ENCODE measurements at regions not wholly inside any gene's neighbourhood (a gene's known extent, or its start where the extent isn't known, plus 50 kb on each side); places are given as distances from the start of the nearest gene placed in this dataset.
A peak's percentile ranks its signal among the peaks of the same experiment; 100 is the strongest.

GRCh38 chr12:98456041-98456440, 59.3 kb upstream of the TMPO start:
- no peak overlapping the region for H3K9ac ChIP-seq (ENCODE audit: low read length)
- POLR2A ChIA-PET, result no interaction called here
- H3K27ac ChIP-seq (ENCODE audit: low read length in 2 of 2), result no peak overlapping the region
- ATAC-seq (ENCODE audit: low read depth), result no peak
- no peaks in the 10 kb centered on the region for H4K20me1 ChIP-seq (ENCODE audit: control insufficient read depth, insufficient read depth, low read length, poor library complexity, severe bottlenecking)
- H3K27me3 Mint-ChIP-seq, result peaks cover 33% of the 10 kb centered on the region
- peaks cover 8% of the 10 kb centered on the region for H3K4me1 Mint-ChIP-seq
- no peak for TF ChIP-seq EZH2 (IDR thresholded peaks at IDR 0.05; ENCODE audit: borderline replicate concordance, insufficient read depth, low read depth, low read length, poor library complexity, severe bottlenecking)
- no peak for TF ChIP-seq CTCF (IDR thresholded peaks at IDR 0.05)
- no peaks in the 10 kb centered on the region for H3K36me3 ChIP-seq (replicated peaks in 1 of 2; ENCODE audit: control extremely low read depth in 1 of 2, control insufficient read depth in 1 of 2, extremely low read depth in 1 of 2, insufficient read depth in 2 of 2, low read length in 1 of 2)
- no peak for DNase-seq
- no peak overlapping the region for H2AFZ ChIP-seq (ENCODE audit: insufficient read depth, low read depth, low read length, poor library complexity, severe bottlenecking)
- H3K9me3 ChIP-seq (ENCODE audit: control extremely low read depth in 1 of 3, control insufficient read depth in 2 of 3, insufficient read depth in 1 of 3, low read length in 2 of 3), result peaks cover 0 to 2% (median 1%) of the 10 kb centered on the region in 3 donors
- H3K27ac Mint-ChIP-seq, result no peak overlapping the region
- no peak overlapping the region for H3K4me2 ChIP-seq (replicated peaks; ENCODE audit: low read depth, low read length, poor library complexity, severe bottlenecking)
- no peaks in the 10 kb centered on the region for H3K79me2 ChIP-seq (ENCODE audit: control insufficient read depth, insufficient read depth, low read length)
- no peak overlapping the region for H3K4me3 ChIP-seq (ENCODE audit: control extremely low read depth in 1 of 5, extremely low read depth in 1 of 5, insufficient read depth in 1 of 5, low read depth in 2 of 5, low read length in 4 of 5)
- peaks cover 5 to 7% of the 10 kb centered on the region in 2 donors for H3K4me1 ChIP-seq (ENCODE audit: control insufficient read depth in 2 of 2, insufficient read depth in 2 of 2, low read length in 2 of 2)
- peaks cover 0 to 27% (median 12%) of the 10 kb centered on the region in 4 experiments for H3K27me3 ChIP-seq (replicated peaks in 1 of 4; ENCODE audit: control extremely low read depth in 1 of 4, control insufficient read depth in 3 of 4, insufficient read depth in 4 of 4, low read length in 3 of 4)
- H3K9me3 Mint-ChIP-seq (ENCODE audit: insufficient read depth), result no peaks in the 10 kb centered on the region
- H3K4me3 Mint-ChIP-seq, result peak overlapping the region; percentile 67
- CTCF ChIA-PET, result no interaction called here
- intact Hi-C loops (cut with micrococcal nuclease), result no loop called here
- whole genome bisulfite sequencing (ENCODE audit: insufficient coverage), result 100% methylated on average over 1 of the region's 3 CpGs

- no peak for ATAC-seq (ENCODE audit: low read depth)
Observed at GRCh38 chr12:98456576-98457573, 58.5 kb upstream of the TMPO start.

More at GRCh38 chr12:98456576-98457573, 58.5 kb upstream of the TMPO start:
- H3K9ac ChIP-seq (ENCODE audit: low read length), result peak overlapping the region; percentile 26
- H3K36me3 ChIP-seq (replicated peaks in 1 of 2; ENCODE audit: control extremely low read depth in 1 of 2, control insufficient read depth in 1 of 2, extremely low read depth in 1 of 2, insufficient read depth in 2 of 2, low read length in 1 of 2), result no peaks in the 10 kb centered on the region
- peak overlapping the region in 1 of 5 experiments; percentile 22 for H3K4me3 ChIP-seq (ENCODE audit: control extremely low read depth in 1 of 5, extremely low read depth in 1 of 5, insufficient read depth in 1 of 5, low read depth in 2 of 5, low read length in 4 of 5)
- peaks cover 0 to 27% (median 12%) of the 10 kb centered on the region in 4 experiments for H3K27me3 ChIP-seq (replicated peaks in 1 of 4; ENCODE audit: control extremely low read depth in 1 of 4, control insufficient read depth in 3 of 4, insufficient read depth in 4 of 4, low read length in 3 of 4)
- peaks cover 0 to 2% (median 1%) of the 10 kb centered on the region in 3 donors for H3K9me3 ChIP-seq (ENCODE audit: control extremely low read depth in 1 of 3, control insufficient read depth in 2 of 3, insufficient read depth in 1 of 3, low read length in 2 of 3)
- H3K4me2 ChIP-seq (replicated peaks; ENCODE audit: low read depth, low read length, poor library complexity, severe bottlenecking), result peak overlapping the region; percentile 60
- CTCF ChIA-PET, result no interaction called here
- no peaks in the 10 kb centered on the region for H3K9me3 Mint-ChIP-seq (ENCODE audit: insufficient read depth)
- no peak overlapping the region for H3K27ac Mint-ChIP-seq
- peak overlapping the region; percentile 54 for H2AFZ ChIP-seq (ENCODE audit: insufficient read depth, low read depth, low read length, poor library complexity, severe bottlenecking)
- 20% methylated on average over 42 of the region's 50 CpGs for WGBS (ENCODE audit: insufficient coverage)
- no peaks in the 10 kb centered on the region for H3K79me2 ChIP-seq (ENCODE audit: control insufficient read depth, insufficient read depth, low read length)
- H3K27me3 Mint-ChIP-seq, result peaks cover 33% of the 10 kb centered on the region
- peak overlapping the region; percentile 67 for H3K4me3 Mint-ChIP-seq
- TF ChIP-seq EZH2 (IDR thresholded peaks at IDR 0.05; ENCODE audit: borderline replicate concordance, insufficient read depth, low read depth, low read length, poor library complexity, severe bottlenecking), result no peak
- TF ChIP-seq CTCF (IDR thresholded peaks at IDR 0.05), result no peak
- peaks cover 5 to 7% of the 10 kb centered on the region in 2 donors for H3K4me1 ChIP-seq (ENCODE audit: control insufficient read depth in 2 of 2, insufficient read depth in 2 of 2, low read length in 2 of 2)
- intact Hi-C loops (cut with micrococcal nuclease), result no loop called here
- peaks cover 8% of the 10 kb centered on the region for H3K4me1 Mint-ChIP-seq
- H3K27ac ChIP-seq (ENCODE audit: low read length in 2 of 2), result no peak overlapping the region
- POLR2A ChIA-PET, result no interaction called here
- no peaks in the 10 kb centered on the region for H4K20me1 ChIP-seq (ENCODE audit: control insufficient read depth, insufficient read depth, low read length, poor library complexity, severe bottlenecking)
- peak; percentile 37 for DNase-seq
